ENCODE measurements at regions not wholly inside any gene's neighbourhood (a gene's known extent, or its start where the extent isn't known, plus 50 kb on each side); places are given as distances from the start of the nearest gene placed in this dataset.

- no peak for DNase-seq (ENCODE audit: low spot score)
- TF ChIP-seq, protein P1, sequence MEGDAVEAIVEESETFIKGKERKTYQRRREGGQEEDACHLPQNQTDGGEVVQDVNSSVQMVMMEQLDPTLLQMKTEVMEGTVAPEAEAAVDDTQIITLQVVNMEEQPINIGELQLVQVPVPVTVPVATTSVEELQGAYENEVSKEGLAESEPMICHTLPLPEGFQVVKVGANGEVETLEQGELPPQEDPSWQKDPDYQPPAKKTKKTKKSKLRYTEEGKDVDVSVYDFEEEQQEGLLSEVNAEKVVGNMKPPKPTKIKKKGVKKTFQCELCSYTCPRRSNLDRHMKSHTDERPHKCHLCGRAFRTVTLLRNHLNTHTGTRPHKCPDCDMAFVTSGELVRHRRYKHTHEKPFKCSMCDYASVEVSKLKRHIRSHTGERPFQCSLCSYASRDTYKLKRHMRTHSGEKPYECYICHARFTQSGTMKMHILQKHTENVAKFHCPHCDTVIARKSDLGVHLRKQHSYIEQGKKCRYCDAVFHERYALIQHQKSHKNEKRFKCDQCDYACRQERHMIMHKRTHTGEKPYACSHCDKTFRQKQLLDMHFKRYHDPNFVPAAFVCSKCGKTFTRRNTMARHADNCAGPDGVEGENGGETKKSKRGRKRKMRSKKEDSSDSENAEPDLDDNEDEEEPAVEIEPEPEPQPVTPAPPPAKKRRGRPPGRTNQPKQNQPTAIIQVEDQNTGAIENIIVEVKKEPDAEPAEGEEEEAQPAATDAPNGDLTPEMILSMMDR (IDR thresholded peaks at IDR 0.05; ENCODE audit: extremely low read depth, missing control alignments), result no peak
Measured at GRCh38 chr2:42872721-42873120, 80.3 kb upstream of the HAAO start.

- TF ChIP-seq, protein P1 (IDR thresholded peaks at IDR 0.05; ENCODE audit: extremely low read depth, missing control alignments), result no peak
Measured at GRCh38 chr2:42871372-42871771, 79.0 kb upstream of the HAAO start.

GRCh38 chr2:42868874-42869273, 76.5 kb upstream of the HAAO start:
- DNase-seq (ENCODE audit: low spot score), result no peak
- TF ChIP-seq, protein P1 (IDR thresholded peaks at IDR 0.05; ENCODE audit: extremely low read depth, missing control alignments), result no peak

More at GRCh38 chr2:42871372-42871771, 79.0 kb upstream of the HAAO start:
- no peak for DNase-seq (ENCODE audit: low spot score)

- TF ChIP-seq, protein P1 (IDR thresholded peaks at IDR 0.05; ENCODE audit: extremely low read depth, missing control alignments), result no peak
Measured at GRCh38 chr2:42868096-42868495, 75.7 kb upstream of the HAAO start.

GRCh38 chr2:42867093-42868065, 75.0 kb upstream of the HAAO start:
- TF ChIP-seq, protein P1 (IDR thresholded peaks at IDR 0.05; ENCODE audit: extremely low read depth, missing control alignments), result no peak
- DNase-seq (ENCODE audit: low spot score), result no peak

More at GRCh38 chr2:42868096-42868495, 75.7 kb upstream of the HAAO start:
- no peak for DNase-seq (ENCODE audit: low spot score)

- DNase-seq (ENCODE audit: low spot score), result no peak
- TF ChIP-seq, protein P1 (IDR thresholded peaks at IDR 0.05; ENCODE audit: extremely low read depth, missing control alignments), result no peak
Measured at GRCh38 chr2:42865884-42866881, 73.8 kb upstream of the HAAO start.

Measured in GM20000 (cell line).